ENCODE measurements at regions not wholly inside any gene's neighbourhood (a gene's known extent, or its start where the extent isn't known, plus 50 kb on each side); places are given as distances from the start of the nearest gene placed in this dataset.

DNA sequence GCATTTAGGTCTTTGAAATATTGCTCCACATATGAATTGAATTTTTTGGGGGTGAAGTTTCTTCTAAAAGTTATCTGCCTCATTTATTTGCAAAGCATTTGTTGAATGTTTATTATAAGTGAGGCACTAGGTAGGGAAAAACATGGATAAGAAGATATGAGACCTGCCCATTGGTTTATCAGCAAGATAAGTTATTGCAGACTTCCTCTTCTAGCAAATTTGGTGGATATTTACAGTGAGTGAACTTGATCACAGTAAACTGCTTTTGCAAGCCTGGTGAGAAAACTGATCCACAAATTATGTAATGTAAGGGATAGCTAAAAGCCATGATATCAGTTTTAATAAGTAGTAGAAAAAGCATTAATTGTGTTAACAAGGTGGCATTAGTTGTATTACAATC, 364.8 kb downstream of the SOCS6 start:
- H3K36me3 Mint-ChIP-seq = peaks cover 0 to 8% (median 6%) of the 10 kb centered on the region in 5 donors
- ChIA-PET POLR2A (interaction anchor here (0.7 to 2.2 kb wide), 5 partner anchors 17 to 90 kb away, joined by 3 to 6 read pairs (median 4); no protein-coding TSS in a partner anchor), CTCF (no interaction called here)
- intact Hi-C loops (cut with micrococcal nuclease) = no loop called here
- DNase-seq (no peak), ATAC-seq (no peak)
- H3K27me3 Mint-ChIP-seq = no peaks in the 10 kb centered on the region
- Histone ChIP-seq H3K36me3 (ENCODE audit: control insufficient read depth in 2 of 3, insufficient read depth in 3 of 3, low read length in 3 of 3) (no peaks in the 10 kb centered on the region), H3K4me1 (ENCODE audit: control insufficient read depth in 2 of 2, insufficient read depth in 2 of 2, low read length in 2 of 2) (peaks cover 0 to 18% of the 10 kb centered on the region in 2 donors), H3K27me3 (ENCODE audit: control insufficient read depth in 2 of 2, insufficient read depth in 2 of 2, low read length in 2 of 2) (no peaks in the 10 kb centered on the region), H3K9me3 (ENCODE audit: control insufficient read depth in 2 of 3, low read length in 3 of 3) (no peaks in the 10 kb centered on the region), H3K4me3 (ENCODE audit: low read length) (no peak overlapping the region), H3K27ac (ENCODE audit: low read depth, low read length) (no peak overlapping the region)
- peaks cover 4 to 22% (median 11%) of the 10 kb centered on the region in 11 donors for H3K9me3 Mint-ChIP-seq
- H3K4me1 Mint-ChIP-seq = peaks cover 6 to 66% (median 31%) of the 10 kb centered on the region in 7 donors
- peak overlapping the region in 2 of 9 donors; percentile 61 to 62 for H3K27ac Mint-ChIP-seq
- H3K4me3 Mint-ChIP-seq = no peak overlapping the region

- peaks cover 4 to 26% (median 11%) of the 10 kb centered on the region in 11 donors for H3K9me3 Mint-ChIP-seq
- Histone ChIP-seq H3K9me3 (ENCODE audit: control insufficient read depth in 2 of 3, low read length in 3 of 3) (no peaks in the 10 kb centered on the region), H3K4me3 (ENCODE audit: low read length) (peak overlapping the region; percentile 27), H3K27ac (ENCODE audit: low read depth, low read length) (no peak overlapping the region), H3K27me3 (ENCODE audit: control insufficient read depth in 2 of 2, insufficient read depth in 2 of 2, low read length in 2 of 2) (no peaks in the 10 kb centered on the region), H3K36me3 (ENCODE audit: control insufficient read depth in 2 of 3, insufficient read depth in 3 of 3, low read length in 3 of 3) (no peaks in the 10 kb centered on the region), H3K4me1 (ENCODE audit: control insufficient read depth in 2 of 2, insufficient read depth in 2 of 2, low read length in 2 of 2) (peaks cover 0 to 5% of the 10 kb centered on the region in 2 donors)
- peak overlapping the region in 8 of 9 donors; percentile 16 to 90 (median 80) for H3K27ac Mint-ChIP-seq
- H3K27me3 Mint-ChIP-seq = no peaks in the 10 kb centered on the region
- no peak for ATAC-seq
- ChIA-PET CTCF (interaction anchor here (1.0 kb wide), 1 partner anchor 8 kb away, joined by 5 read pairs; no protein-coding TSS in a partner anchor), POLR2A (interaction anchor here (0.5 to 1.9 kb wide), 8 partner anchors 8 to 47 kb away, joined by 3 to 6 read pairs (median 4); no protein-coding TSS in a partner anchor)
- H3K4me1 Mint-ChIP-seq = peaks cover 6 to 48% (median 28%) of the 10 kb centered on the region in 7 donors
- H3K36me3 Mint-ChIP-seq = peaks cover 0 to 8% (median 6%) of the 10 kb centered on the region in 5 donors
- DNase-seq = no peak
- intact Hi-C loops (cut with micrococcal nuclease) = loop anchor here in 1 of 2 donors (1.0 kb wide), 1 partner anchor 9 kb away; no protein-coding TSS in a partner anchor
- peak overlapping the region in 9 of 10 donors; percentile 18 to 60 (median 56) for H3K4me3 Mint-ChIP-seq
These were observed 362.0 kb downstream of the SOCS6 start for GRCh38 chr18:70650878-70651277.

- H3K9me3 ChIP-seq (ENCODE audit: control insufficient read depth in 2 of 3, low read length in 3 of 3) = no peaks in the 10 kb centered on the region
- ATAC-seq (no peak), DNase-seq (no peak)
- peaks cover 6 to 47% (median 29%) of the 10 kb centered on the region in 7 donors for H3K4me1 Mint-ChIP-seq
- CTCF ChIA-PET = no interaction called here
- no peaks in the 10 kb centered on the region for H3K36me3 ChIP-seq (ENCODE audit: control insufficient read depth in 2 of 3, insufficient read depth in 3 of 3, low read length in 3 of 3)
- H3K36me3 Mint-ChIP-seq = peaks cover 0 to 8% (median 6%) of the 10 kb centered on the region in 5 donors
- H3K4me3 ChIP-seq (ENCODE audit: low read length) = no peak overlapping the region
- H3K4me3 Mint-ChIP-seq = peak overlapping the region in 3 of 10 donors; percentile 46 to 70 (median 59)
- intact Hi-C loops (cut with micrococcal nuclease) = loop anchor here in 1 of 2 donors (1.0 kb wide), 1 partner anchor 7 kb away; no protein-coding TSS in a partner anchor
- no peak overlapping the region for H3K27ac ChIP-seq (ENCODE audit: low read depth, low read length)
- no peaks in the 10 kb centered on the region for H3K27me3 ChIP-seq (ENCODE audit: control insufficient read depth in 2 of 2, insufficient read depth in 2 of 2, low read length in 2 of 2)
- peaks cover 0 to 5% of the 10 kb centered on the region in 2 donors for H3K4me1 ChIP-seq (ENCODE audit: control insufficient read depth in 2 of 2, insufficient read depth in 2 of 2, low read length in 2 of 2)
- POLR2A ChIA-PET = interaction anchor here (0.6 to 1.3 kb wide), 3 partner anchors 10 to 34 kb away, joined by 3 to 5 read pairs (median 4); no protein-coding TSS in a partner anchor
- no peaks in the 10 kb centered on the region for H3K27me3 Mint-ChIP-seq
- peaks cover 4 to 26% (median 11%) of the 10 kb centered on the region in 11 donors for H3K9me3 Mint-ChIP-seq
- peak overlapping the region in 3 of 9 donors; percentile 15 to 90 (median 26) for H3K27ac Mint-ChIP-seq
These were observed 360.8 kb downstream of the SOCS6 start for GRCh38 chr18:70649683-70650082.

- ChIA-PET CTCF (interaction anchor here (1.0 kb wide), 1 partner anchor 29 kb away, joined by 3 read pairs; no protein-coding TSS in a partner anchor), POLR2A (interaction anchor here (1.1 to 2.1 kb wide), 4 partner anchors 11 to 23 kb away, joined by 4 to 10 read pairs (median 4); no protein-coding TSS in a partner anchor)
- Histone ChIP-seq H3K4me1 (ENCODE audit: control insufficient read depth in 2 of 2, insufficient read depth in 2 of 2, low read length in 2 of 2) (peaks cover 0 to 8% of the 10 kb centered on the region in 2 donors), H3K27ac (ENCODE audit: low read depth, low read length) (no peak overlapping the region), H3K9me3 (ENCODE audit: control insufficient read depth in 2 of 3, low read length in 3 of 3) (no peaks in the 10 kb centered on the region), H3K36me3 (ENCODE audit: control insufficient read depth in 2 of 3, insufficient read depth in 3 of 3, low read length in 3 of 3) (no peaks in the 10 kb centered on the region), H3K27me3 (ENCODE audit: control insufficient read depth in 2 of 2, insufficient read depth in 2 of 2, low read length in 2 of 2) (no peaks in the 10 kb centered on the region), H3K4me3 (ENCODE audit: low read length) (no peak overlapping the region)
- intact Hi-C loops (cut with micrococcal nuclease) = loop anchor here in 1 of 2 donors (2.0 kb wide), 2 partner anchors 13 kb away; no protein-coding TSS in a partner anchor
- no peak for DNase-seq
- Mint-ChIP-seq H3K4me1 (peaks cover 5 to 53% (median 24%) of the 10 kb centered on the region in 7 donors), H3K27ac (peak overlapping the region in 1 of 9 donors; percentile 23), H3K4me3 (no peak overlapping the region), H3K27me3 (no peaks in the 10 kb centered on the region), H3K9me3 (peaks cover 1 to 14% (median 4%) of the 10 kb centered on the region in 11 donors), H3K36me3 (peaks cover 0 to 4% (median 0%) of the 10 kb centered on the region in 5 donors)
- no peak for ATAC-seq
These were observed 357.1 kb downstream of the SOCS6 start for GRCh38 chr18:70645971-70646370.

- ATAC-seq (no peak), DNase-seq (no peak)
- Mint-ChIP-seq H3K27ac (no peak overlapping the region), H3K9me3 (peaks cover 0 to 18% (median 7%) of the 10 kb centered on the region in 11 donors), H3K4me3 (no peak overlapping the region), H3K36me3 (peaks cover 0 to 9% (median 4%) of the 10 kb centered on the region in 5 donors), H3K4me1 (peaks cover 0 to 53% (median 25%) of the 10 kb centered on the region in 7 donors), H3K27me3 (no peaks in the 10 kb centered on the region)
- ChIA-PET POLR2A (interaction anchor here (1.7 kb wide), 1 partner anchor 21 kb away, joined by 4 read pairs; no protein-coding TSS in a partner anchor), CTCF (no interaction called here)
- Histone ChIP-seq H3K9me3 (ENCODE audit: control insufficient read depth in 2 of 3, low read length in 3 of 3) (no peaks in the 10 kb centered on the region), H3K27me3 (ENCODE audit: control insufficient read depth in 2 of 2, insufficient read depth in 2 of 2, low read length in 2 of 2) (no peaks in the 10 kb centered on the region), H3K4me1 (ENCODE audit: control insufficient read depth in 2 of 2, insufficient read depth in 2 of 2, low read length in 2 of 2) (peaks cover 0 to 4% of the 10 kb centered on the region in 2 donors), H3K4me3 (ENCODE audit: low read length) (no peak overlapping the region), H3K27ac (ENCODE audit: low read depth, low read length) (no peak overlapping the region), H3K36me3 (ENCODE audit: control insufficient read depth in 2 of 3, insufficient read depth in 3 of 3, low read length in 3 of 3) (no peaks in the 10 kb centered on the region)
- intact Hi-C loops (cut with micrococcal nuclease) = loop anchor here in 1 of 2 donors (2.0 kb wide), 1 partner anchor 15 kb away; no protein-coding TSS in a partner anchor
These were observed 355.0 kb downstream of the SOCS6 start for GRCh38 chr18:70643812-70644211.

- ATAC-seq (no peak), DNase-seq (no peak)
- H3K4me3 Mint-ChIP-seq = peak overlapping the region in 3 of 10 donors; percentile 12 to 71 (median 23)
- Histone ChIP-seq H3K27me3 (ENCODE audit: control insufficient read depth in 2 of 2, insufficient read depth in 2 of 2, low read length in 2 of 2) (no peaks in the 10 kb centered on the region), H3K9me3 (ENCODE audit: control insufficient read depth in 2 of 3, low read length in 3 of 3) (no peaks in the 10 kb centered on the region), H3K4me1 (ENCODE audit: control insufficient read depth in 2 of 2, insufficient read depth in 2 of 2, low read length in 2 of 2) (peaks cover 0 to 4% of the 10 kb centered on the region in 2 donors), H3K4me3 (ENCODE audit: low read length) (no peak overlapping the region), H3K27ac (ENCODE audit: low read depth, low read length) (no peak overlapping the region), H3K36me3 (ENCODE audit: control insufficient read depth in 2 of 3, insufficient read depth in 3 of 3, low read length in 3 of 3) (no peaks in the 10 kb centered on the region)
- POLR2A ChIA-PET = interaction anchor here (0.5 to 1.3 kb wide), 4 partner anchors 10 to 41 kb away, joined by 3 to 5 read pairs (median 4); no protein-coding TSS in a partner anchor
- peaks cover 0 to 18% (median 7%) of the 10 kb centered on the region in 11 donors for H3K9me3 Mint-ChIP-seq
- CTCF ChIA-PET = no interaction called here
- peaks cover 0 to 44% (median 24%) of the 10 kb centered on the region in 7 donors for H3K4me1 Mint-ChIP-seq
- H3K36me3 Mint-ChIP-seq = peaks cover 0 to 10% (median 7%) of the 10 kb centered on the region in 5 donors
- no peaks in the 10 kb centered on the region for H3K27me3 Mint-ChIP-seq
- peak overlapping the region in 6 of 9 donors; percentile 47 to 93 (median 86) for H3K27ac Mint-ChIP-seq
- intact Hi-C loops (cut with micrococcal nuclease) = loop anchor here in 1 of 2 donors (2.0 kb wide), 1 partner anchor 18 kb away; no protein-coding TSS in a partner anchor
These were observed 352.4 kb downstream of the SOCS6 start for GRCh38 chr18:70641156-70641775.

Measured in naive thymus-derived CD4-positive, alpha-beta T cell (primary cell).